ENCODE measurements at regions not wholly inside any gene's neighbourhood (a gene's known extent, or its start where the extent isn't known, plus 50 kb on each side); places are given as distances from the start of the nearest gene placed in this dataset.
"Not testable (repeated sequence)": the region's sequence is repeated elsewhere in the genome, so short reads cannot be mapped to it uniquely, and the experiment has no call there.

- no peaks in the 10 kb centered on the region for H3K36me3 Mint-ChIP-seq (ENCODE audit: insufficient read depth, unreplicated experiment)
- no TSS peak for BruUV-seq (replicated peaks)
- no peak overlapping the region for H3K4me3 Mint-ChIP-seq (ENCODE audit: low read depth, unreplicated experiment)
- CTCF ChIA-PET, result no interaction called here
- no peak overlapping the region for H3K27ac Mint-ChIP-seq (ENCODE audit: unreplicated experiment)
- intact Hi-C loops (cut with micrococcal nuclease; ENCODE audit: unreplicated experiment), result no loop called here
- no peak for TF ChIP-seq CTCF (IDR thresholded peaks at IDR 0.05; ENCODE audit: unreplicated experiment)
- H3K27me3 Mint-ChIP-seq (ENCODE audit: unreplicated experiment), result no peaks in the 10 kb centered on the region
- peaks cover 5% of the 10 kb centered on the region for H3K9me3 Mint-ChIP-seq (ENCODE audit: low read depth, unreplicated experiment)
- DNase-seq, result no peak
- no peaks in the 10 kb centered on the region for H3K4me1 Mint-ChIP-seq (ENCODE audit: low read depth, unreplicated experiment)
Measured at GRCh38 chr4:63105839-63106238, 1303.4 kb downstream of the TECRL start.

- no peaks in the 10 kb centered on the region for H3K27me3 Mint-ChIP-seq (ENCODE audit: unreplicated experiment)
- no peaks in the 10 kb centered on the region for H3K9me3 Mint-ChIP-seq (ENCODE audit: low read depth, unreplicated experiment)
- no peak for TF ChIP-seq CTCF (IDR thresholded peaks at IDR 0.05; ENCODE audit: unreplicated experiment)
- H3K36me3 Mint-ChIP-seq (ENCODE audit: insufficient read depth, unreplicated experiment), result no peaks in the 10 kb centered on the region
- no peak overlapping the region for H3K4me3 Mint-ChIP-seq (ENCODE audit: low read depth, unreplicated experiment)
- no peaks in the 10 kb centered on the region for H3K4me1 Mint-ChIP-seq (ENCODE audit: low read depth, unreplicated experiment)
- no TSS peak for BruUV-seq (replicated peaks)
- no peak overlapping the region for H3K27ac Mint-ChIP-seq (ENCODE audit: unreplicated experiment)
- DNase-seq, result no peak
- CTCF ChIA-PET, result no interaction called here
- intact Hi-C loops (cut with micrococcal nuclease; ENCODE audit: unreplicated experiment), result no loop called here
Measured at GRCh38 chr4:63090641-63091040, 1318.6 kb downstream of the TECRL start.

- H3K4me3 Mint-ChIP-seq (ENCODE audit: low read depth, unreplicated experiment), result no peak overlapping the region
- H3K27me3 Mint-ChIP-seq (ENCODE audit: unreplicated experiment), result no peaks in the 10 kb centered on the region
- H3K4me1 Mint-ChIP-seq (ENCODE audit: low read depth, unreplicated experiment), result no peaks in the 10 kb centered on the region
- CTCF ChIA-PET, result no interaction called here
- H3K36me3 Mint-ChIP-seq (ENCODE audit: insufficient read depth, unreplicated experiment), result no peaks in the 10 kb centered on the region
- no peak for DNase-seq
- no peak for TF ChIP-seq CTCF (IDR thresholded peaks at IDR 0.05; ENCODE audit: unreplicated experiment)
- no TSS peak for BruUV-seq (replicated peaks)
- H3K27ac Mint-ChIP-seq (ENCODE audit: unreplicated experiment), result no peak overlapping the region
- intact Hi-C loops (cut with micrococcal nuclease; ENCODE audit: unreplicated experiment), result no loop called here
- no peaks in the 10 kb centered on the region for H3K9me3 Mint-ChIP-seq (ENCODE audit: low read depth, unreplicated experiment)
Measured at GRCh38 chr4:63085091-63085490, 1324.2 kb downstream of the TECRL start.

GRCh38 chr4:63080934-63081333 lies 1328.3 kb downstream of the TECRL start:
- Mint-ChIP-seq H3K4me3 (ENCODE audit: low read depth, unreplicated experiment) (no peak overlapping the region), H3K4me1 (ENCODE audit: low read depth, unreplicated experiment) (no peaks in the 10 kb centered on the region), H3K27ac (ENCODE audit: unreplicated experiment) (no peak overlapping the region), H3K36me3 (ENCODE audit: insufficient read depth, unreplicated experiment) (no peaks in the 10 kb centered on the region), H3K27me3 (ENCODE audit: unreplicated experiment) (no peaks in the 10 kb centered on the region), H3K9me3 (ENCODE audit: low read depth, unreplicated experiment) (peaks cover 2% of the 10 kb centered on the region)
- CTCF ChIA-PET, result no interaction called here
- no peak for DNase-seq
- TF ChIP-seq CTCF (IDR thresholded peaks at IDR 0.05; ENCODE audit: unreplicated experiment), result no peak
- no TSS peak for BruUV-seq (replicated peaks)
- intact Hi-C loops (cut with micrococcal nuclease; ENCODE audit: unreplicated experiment), result no loop called here

- no TSS peak for BruUV-seq (replicated peaks)
- no peak overlapping the region for H3K27ac Mint-ChIP-seq (ENCODE audit: unreplicated experiment)
- no peaks in the 10 kb centered on the region for H3K27me3 Mint-ChIP-seq (ENCODE audit: unreplicated experiment)
- H3K9me3 Mint-ChIP-seq (ENCODE audit: low read depth, unreplicated experiment), result peaks cover 9% of the 10 kb centered on the region
- no peak for TF ChIP-seq CTCF (IDR thresholded peaks at IDR 0.05; ENCODE audit: unreplicated experiment)
- intact Hi-C loops (cut with micrococcal nuclease; ENCODE audit: unreplicated experiment), result no loop called here
- H3K36me3 Mint-ChIP-seq (ENCODE audit: insufficient read depth, unreplicated experiment), result no peaks in the 10 kb centered on the region
- no peak overlapping the region for H3K4me3 Mint-ChIP-seq (ENCODE audit: low read depth, unreplicated experiment)
- no peaks in the 10 kb centered on the region for H3K4me1 Mint-ChIP-seq (ENCODE audit: low read depth, unreplicated experiment)
- DNase-seq, result no peak
- CTCF ChIA-PET, result no interaction called here
Measured at GRCh38 chr4:63063760-63064159, 1345.5 kb downstream of the TECRL start.

- H3K27me3 Mint-ChIP-seq (ENCODE audit: unreplicated experiment); BruUV-seq (replicated peaks); CTCF ChIA-PET; H3K4me3 Mint-ChIP-seq (ENCODE audit: low read depth, unreplicated experiment); intact Hi-C loops (cut with micrococcal nuclease; ENCODE audit: unreplicated experiment); H3K27ac Mint-ChIP-seq (ENCODE audit: unreplicated experiment); H3K4me1 Mint-ChIP-seq (ENCODE audit: low read depth, unreplicated experiment); H3K9me3 Mint-ChIP-seq (ENCODE audit: low read depth, unreplicated experiment); DNase-seq; H3K36me3 Mint-ChIP-seq (ENCODE audit: insufficient read depth, unreplicated experiment): not testable (repeated sequence)
Measured at GRCh38 chr4:63062891-63063290, 1346.4 kb downstream of the TECRL start.
